Stimulated activated memory B cell treated with anti-CD40 and anti-IgM and Interleukin-4, amounts not matched to agents 10 μg/mL and 1 μg/mL and 100 μg/mL, for 72 hours (primary cell): ENCODE measurements at regions not wholly inside any gene's neighbourhood (a gene's known extent, or its start where the extent isn't known, plus 50 kb on each side); places are given as distances from the start of the nearest gene placed in this dataset.

ENCODE experiments used
- ATAC-seq: fragments of 150-1000 bp; cut with Tn5 transposase; 2 replicates; pipeline ENCODE4 v1.10.0; 2021
- H3K27ac Mint-ChIP-seq: one replicate; pipeline ENCODE4 v1.8.0; 2022; ENCODE audit warnings: mild to moderate bottlenecking, mixed read lengths
- H3K27me3 Mint-ChIP-seq: one replicate; pipeline ENCODE4 v1.8.0; 2022; ENCODE audit warnings: mixed read lengths
- H3K36me3 Mint-ChIP-seq: one replicate; pipeline ENCODE4 v1.8.0; 2022; ENCODE audit warnings: mixed read lengths
- H3K4me1 Mint-ChIP-seq: one replicate; pipeline ENCODE4 v1.8.0; 2022; ENCODE audit warnings: mixed read lengths
- H3K4me3 Mint-ChIP-seq: one replicate; pipeline ENCODE4 v1.8.0; 2022; ENCODE audit warnings: mild to moderate bottlenecking, moderate library complexity, mixed read lengths
- H3K9me3 Mint-ChIP-seq: one replicate; pipeline ENCODE4 v1.8.0; 2022; ENCODE audit warnings: mixed read lengths

DNA sequence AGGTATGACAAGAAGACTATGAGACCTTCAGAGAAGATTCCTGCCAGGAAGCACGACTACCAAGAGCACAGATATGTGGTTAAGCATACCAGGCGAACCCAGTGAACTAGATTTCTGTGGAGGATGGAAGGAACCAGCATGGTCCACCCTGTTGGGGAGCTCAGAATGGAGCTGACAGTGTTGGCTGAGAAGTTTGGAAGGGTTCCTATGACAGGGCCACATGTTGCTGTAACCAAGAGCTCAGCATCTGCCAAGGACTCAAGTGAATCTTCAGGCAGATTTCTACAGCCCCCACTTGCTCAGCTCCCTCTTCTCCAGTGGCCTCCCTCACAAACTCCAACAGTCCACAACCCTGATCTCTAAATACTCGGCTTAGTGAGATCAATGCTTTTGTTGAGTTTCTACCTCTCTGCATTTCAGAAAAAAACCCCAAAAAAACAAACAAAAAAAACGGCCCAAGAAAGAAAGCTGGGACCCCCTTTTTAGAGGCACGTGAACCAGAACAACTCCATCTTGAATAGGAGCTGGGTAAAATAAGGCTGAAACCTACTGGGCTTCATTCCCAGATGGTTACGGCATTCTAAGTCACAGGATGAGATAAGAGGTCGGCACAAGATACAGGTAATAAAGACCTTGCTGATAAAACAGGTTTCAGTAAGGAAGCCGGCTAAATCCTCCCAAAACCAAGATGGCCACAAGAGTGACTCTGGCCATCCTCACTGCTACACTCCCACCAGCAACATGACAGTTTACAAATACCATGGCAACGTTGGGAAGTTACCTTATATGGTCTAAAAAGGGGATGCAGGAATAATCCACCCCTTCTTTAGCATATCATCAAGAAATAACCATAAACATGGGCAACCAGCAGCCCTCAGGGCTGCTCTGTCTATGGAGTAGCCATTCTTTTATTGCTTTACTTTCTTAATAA lies 691.1 kb downstream of the UQCRFS1 start:
- no peak overlapping the region for H3K27ac Mint-ChIP-seq
- H3K9me3 Mint-ChIP-seq, result peaks cover 2% of the 10 kb centered on the region
- no peaks in the 10 kb centered on the region for H3K36me3 Mint-ChIP-seq
- H3K4me1 Mint-ChIP-seq, result no peaks in the 10 kb centered on the region
- no peak for ATAC-seq
- H3K27me3 Mint-ChIP-seq, result no peaks in the 10 kb centered on the region
- H3K4me3 Mint-ChIP-seq, result no peak overlapping the region

DNA sequence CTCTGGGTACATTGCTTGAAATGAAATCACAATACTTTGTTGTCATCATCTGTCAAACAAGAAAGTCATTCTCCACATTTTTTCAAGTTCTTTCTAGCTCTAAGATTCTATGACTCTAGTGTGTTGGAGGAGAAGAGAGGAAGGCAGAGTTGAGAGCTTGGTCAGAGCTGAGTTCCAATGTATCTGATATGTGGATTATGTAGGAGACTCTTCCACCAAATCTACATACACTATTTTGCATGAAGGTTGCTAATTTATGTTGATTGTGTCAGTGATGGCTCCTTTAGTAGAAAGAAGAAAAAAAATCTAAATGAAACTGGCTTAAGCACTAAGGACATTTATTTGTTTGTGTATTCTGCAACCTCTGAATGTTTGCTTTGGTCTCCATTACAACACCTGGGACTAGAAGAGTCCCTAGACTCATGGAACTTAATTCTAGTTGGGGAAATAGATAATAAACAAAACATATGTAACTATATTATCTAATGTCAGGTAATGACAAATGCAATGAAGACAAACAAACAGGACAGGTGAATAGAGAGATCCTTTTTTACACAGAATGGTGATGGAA lies 691.9 kb downstream of the UQCRFS1 start:
- Mint-ChIP-seq H3K4me1 (no peaks in the 10 kb centered on the region), H3K9me3 (peaks cover 2% of the 10 kb centered on the region), H3K27me3 (no peaks in the 10 kb centered on the region), H3K27ac (no peak overlapping the region), H3K4me3 (no peak overlapping the region), H3K36me3 (no peaks in the 10 kb centered on the region)
- ATAC-seq, result no peak

DNA sequence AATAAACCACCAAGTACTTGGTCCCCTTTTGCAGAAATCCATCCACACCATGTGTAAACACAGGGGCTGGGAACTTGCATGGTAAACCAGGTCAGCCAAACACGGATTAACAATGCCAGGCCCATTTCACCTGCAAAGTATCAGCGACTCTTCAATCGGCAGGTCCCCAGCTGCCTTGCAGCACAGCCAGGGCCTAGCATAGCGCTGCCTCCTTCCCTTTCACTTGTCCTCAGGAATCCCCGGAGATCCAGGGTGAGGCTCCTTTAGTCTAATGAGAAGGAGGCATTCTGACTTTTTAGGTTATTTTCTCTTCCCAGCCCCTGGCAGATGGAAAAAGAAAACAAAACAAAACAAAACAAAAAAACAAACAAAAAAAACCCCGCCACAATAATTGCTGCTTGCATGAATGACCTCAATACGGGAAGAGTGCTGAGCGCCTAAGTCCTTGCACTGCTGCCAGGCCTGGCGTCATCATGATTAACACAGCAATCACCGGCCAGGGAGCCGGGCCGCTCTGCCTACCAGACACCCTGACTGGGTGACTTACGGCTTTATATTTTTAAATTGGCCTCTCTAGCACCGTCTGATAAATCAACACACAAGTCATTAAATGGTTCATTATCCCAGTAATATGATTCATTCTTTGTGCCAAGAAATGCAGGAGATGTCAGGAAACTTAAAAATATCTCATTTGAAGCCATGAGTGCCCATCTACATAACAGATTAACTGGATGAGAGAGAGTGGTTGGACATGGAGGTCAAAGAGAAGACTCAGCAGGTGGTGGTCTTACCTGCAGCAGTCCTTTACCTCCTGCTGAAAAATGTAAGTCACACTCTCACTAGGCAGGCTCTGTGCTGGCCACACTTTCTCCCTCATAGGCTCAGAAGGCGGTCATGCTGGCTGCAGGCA lies 692.7 kb downstream of the UQCRFS1 start:
- no peaks in the 10 kb centered on the region for H3K36me3 Mint-ChIP-seq
- H3K9me3 Mint-ChIP-seq, result peaks cover 2% of the 10 kb centered on the region
- ATAC-seq, result no peak
- H3K27ac Mint-ChIP-seq, result no peak overlapping the region
- H3K4me1 Mint-ChIP-seq, result no peaks in the 10 kb centered on the region
- H3K4me3 Mint-ChIP-seq, result no peak overlapping the region
- no peaks in the 10 kb centered on the region for H3K27me3 Mint-ChIP-seq

DNA sequence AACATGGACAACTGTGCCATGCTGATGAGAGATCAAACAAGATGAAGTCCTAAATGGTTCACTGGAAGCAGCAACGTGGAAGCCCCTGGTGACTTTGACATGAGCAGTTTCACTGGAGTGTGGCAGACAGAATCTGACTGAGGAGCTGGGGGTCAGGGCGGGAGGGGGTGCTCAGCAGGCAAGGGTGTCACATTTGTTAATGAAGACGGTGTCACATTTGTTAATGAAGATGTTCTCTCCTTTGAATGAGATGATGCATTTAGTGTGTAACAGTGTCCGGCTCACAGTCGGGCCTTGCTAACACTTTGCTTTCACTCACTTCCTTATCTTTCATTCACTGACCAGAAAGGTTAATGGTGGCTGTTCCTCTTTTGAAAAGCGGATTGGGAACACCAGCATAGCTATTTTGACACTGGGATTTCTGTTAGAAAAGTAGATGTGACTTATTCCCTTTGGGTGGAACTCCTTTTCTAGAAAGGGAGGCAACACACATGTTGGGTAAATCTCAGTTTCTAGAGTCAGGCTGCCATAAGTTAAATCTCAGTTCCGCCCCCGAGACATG lies 693.7 kb downstream of the UQCRFS1 start:
- Mint-ChIP-seq H3K27ac (no peak overlapping the region), H3K36me3 (no peaks in the 10 kb centered on the region), H3K27me3 (no peaks in the 10 kb centered on the region), H3K4me3 (no peak overlapping the region), H3K9me3 (peaks cover 2% of the 10 kb centered on the region), H3K4me1 (no peaks in the 10 kb centered on the region)
- no peak for ATAC-seq

DNA sequence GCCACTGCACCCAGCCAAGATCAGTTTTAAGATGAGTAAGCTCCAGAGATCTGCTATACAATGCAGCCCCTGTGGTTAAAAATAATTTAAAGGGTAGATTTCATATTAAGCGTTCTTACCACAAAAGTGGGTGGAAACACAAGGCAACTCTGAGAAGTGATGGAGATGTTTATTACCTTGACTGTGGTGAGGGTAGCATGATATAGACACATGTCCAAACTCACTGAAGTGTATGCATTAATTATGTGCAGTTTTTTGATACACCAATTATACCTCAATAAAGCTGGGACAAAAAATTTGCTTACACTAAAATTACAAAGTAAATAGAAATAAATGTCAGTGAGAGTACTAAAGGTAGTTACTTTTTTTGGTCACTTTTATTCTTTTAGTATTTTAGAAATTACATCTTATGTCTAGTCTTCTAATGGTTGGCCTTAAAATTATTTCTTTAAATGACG lies 696.5 kb downstream of the UQCRFS1 start:
- no peaks in the 10 kb centered on the region for H3K27me3 Mint-ChIP-seq

DNA sequence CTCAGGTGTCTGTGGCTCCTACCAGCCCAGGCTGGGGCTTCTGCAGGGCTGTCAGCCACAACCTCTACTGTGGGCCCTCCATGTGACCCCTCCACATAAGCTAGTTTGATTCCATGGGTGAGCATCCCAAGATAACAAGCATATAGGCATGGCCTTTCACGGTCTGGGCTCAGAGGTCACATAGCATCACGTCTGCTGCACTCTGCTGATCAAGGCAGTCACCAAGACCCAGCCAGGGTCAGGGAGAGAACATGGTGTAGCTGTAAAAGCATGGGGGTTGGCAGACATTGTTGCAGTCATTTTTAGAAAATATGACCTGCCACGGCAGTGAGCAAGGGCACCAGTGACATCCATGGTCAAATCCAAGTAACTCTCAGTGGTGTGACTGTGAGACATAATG lies 698.8 kb downstream of the UQCRFS1 start:
- Mint-ChIP-seq H3K27me3 (no peaks in the 10 kb centered on the region), H3K36me3 (no peaks in the 10 kb centered on the region)

More for the DNA sequence above, 696.5 kb downstream of the UQCRFS1 start:
- H3K27ac Mint-ChIP-seq, result no peak overlapping the region
- no peak for ATAC-seq
- no peak overlapping the region for H3K4me3 Mint-ChIP-seq
- no peaks in the 10 kb centered on the region for H3K36me3 Mint-ChIP-seq
- no peaks in the 10 kb centered on the region for H3K4me1 Mint-ChIP-seq
- peaks cover 5% of the 10 kb centered on the region for H3K9me3 Mint-ChIP-seq

DNA sequence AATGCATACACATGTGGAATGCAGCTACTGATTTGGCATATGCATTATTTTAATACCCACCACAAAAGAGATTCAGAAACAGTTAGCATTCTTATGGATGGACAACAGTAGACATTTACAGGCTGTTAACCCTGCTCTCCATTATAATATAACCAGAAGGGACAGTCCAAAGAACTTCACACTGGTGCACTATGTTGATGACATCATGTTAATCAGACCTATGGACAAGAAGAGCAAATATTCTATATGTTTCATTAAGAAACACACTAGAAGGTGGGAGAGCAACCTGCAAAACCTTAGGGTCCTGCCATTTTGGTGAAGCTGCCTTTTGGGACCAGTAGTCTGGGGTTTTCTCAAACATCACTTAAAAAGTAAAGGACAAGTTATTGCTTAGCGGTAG lies 701.3 kb downstream of the UQCRFS1 start:
- Mint-ChIP-seq H3K27ac (no peak overlapping the region), H3K9me3 (peaks cover 5% of the 10 kb centered on the region), H3K4me1 (no peaks in the 10 kb centered on the region), H3K36me3 (no peaks in the 10 kb centered on the region), H3K27me3 (no peaks in the 10 kb centered on the region), H3K4me3 (no peak overlapping the region)
- no peak for ATAC-seq

More for the DNA sequence above, 698.8 kb downstream of the UQCRFS1 start:
- Mint-ChIP-seq H3K27ac (no peak overlapping the region), H3K9me3 (peaks cover 8% of the 10 kb centered on the region), H3K4me1 (no peaks in the 10 kb centered on the region), H3K4me3 (no peak overlapping the region)
- no peak for ATAC-seq

DNA sequence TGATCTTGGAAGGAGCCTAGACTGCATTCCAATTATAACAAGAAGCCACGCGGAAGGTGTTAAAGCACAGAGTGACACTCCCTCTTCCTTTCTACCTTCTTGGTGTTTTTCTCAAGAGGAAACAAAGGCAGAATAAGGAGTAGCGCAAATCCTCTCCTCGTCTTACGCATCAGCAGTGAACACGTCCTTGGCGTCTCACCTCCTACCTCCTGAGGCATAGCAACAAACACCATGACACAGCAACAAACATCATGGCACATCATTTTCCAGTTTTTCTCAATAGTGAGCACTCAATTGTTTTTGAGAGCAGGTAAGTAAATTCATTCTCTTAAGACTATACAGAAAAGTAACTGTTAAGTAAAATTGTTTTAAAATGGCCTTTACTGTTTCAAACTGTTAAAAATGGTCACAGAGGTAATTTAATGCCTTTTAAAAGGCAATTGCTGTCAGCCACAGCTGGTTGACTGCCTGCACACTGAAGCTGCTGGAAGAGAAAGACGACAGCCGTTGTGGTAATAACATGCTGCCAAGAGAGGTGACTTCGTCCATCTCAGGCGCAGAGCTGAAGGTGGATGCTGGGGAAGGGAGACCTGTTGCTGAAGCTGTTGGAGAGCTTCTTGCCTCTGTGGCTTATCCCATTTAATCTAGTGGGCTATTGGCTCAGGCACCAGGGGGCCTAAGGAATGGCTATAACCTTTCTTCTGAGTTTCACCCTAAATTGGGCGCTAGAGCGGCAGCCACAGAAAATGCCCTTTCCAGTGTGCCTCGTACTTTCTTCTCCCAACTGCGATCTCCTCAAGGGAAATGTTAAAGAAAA lies 703.7 kb downstream of the UQCRFS1 start:
- H3K4me1 Mint-ChIP-seq, result no peaks in the 10 kb centered on the region
- H3K27ac Mint-ChIP-seq, result no peak overlapping the region
- no peaks in the 10 kb centered on the region for H3K36me3 Mint-ChIP-seq
- no peaks in the 10 kb centered on the region for H3K27me3 Mint-ChIP-seq
- H3K4me3 Mint-ChIP-seq, result no peak overlapping the region
- ATAC-seq, result no peak
- peaks cover 7% of the 10 kb centered on the region for H3K9me3 Mint-ChIP-seq

DNA sequence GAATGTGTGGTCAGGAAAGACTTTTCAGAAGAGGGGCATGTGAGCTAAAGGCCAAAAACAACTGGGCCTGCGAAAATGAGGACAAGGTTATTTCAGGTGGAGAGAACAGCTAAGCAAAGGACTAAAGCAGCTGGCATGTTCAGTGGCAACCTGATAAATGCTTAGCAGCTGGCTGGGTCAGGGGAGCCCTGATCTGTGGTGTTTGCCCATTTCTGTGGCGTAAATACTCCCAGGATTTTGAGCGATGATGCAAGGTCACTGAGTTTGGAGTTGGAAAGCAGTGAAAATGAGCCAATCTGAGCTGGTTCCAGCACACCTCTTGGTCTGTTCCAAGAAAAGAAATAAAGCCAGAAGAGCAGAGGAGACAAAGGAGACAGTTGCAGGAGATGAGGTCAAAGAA lies 704.3 kb downstream of the UQCRFS1 start:
- Mint-ChIP-seq H3K36me3 (no peaks in the 10 kb centered on the region), H3K4me3 (no peak overlapping the region), H3K27me3 (no peaks in the 10 kb centered on the region), H3K9me3 (peaks cover 5% of the 10 kb centered on the region), H3K27ac (no peak overlapping the region), H3K4me1 (no peaks in the 10 kb centered on the region)
- no peak for ATAC-seq

DNA sequence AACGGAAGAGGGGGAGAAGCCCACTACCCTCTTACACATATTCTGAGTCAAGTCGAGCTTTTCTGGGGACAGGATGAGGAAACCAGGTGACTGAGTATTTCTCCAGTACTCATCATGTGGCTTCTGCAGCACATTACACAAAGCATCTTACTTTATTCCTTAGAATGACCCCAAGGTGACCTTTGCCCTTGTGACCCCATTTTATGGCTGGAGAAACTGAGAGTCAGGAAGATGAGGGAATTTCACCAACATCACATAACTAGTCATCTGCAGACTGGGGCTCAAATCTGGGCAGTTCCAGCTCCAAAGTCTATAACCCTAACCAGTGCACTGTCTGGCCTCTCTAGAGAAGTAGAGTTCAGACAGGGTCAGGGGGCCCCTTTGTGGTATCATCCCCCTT lies 707.0 kb downstream of the UQCRFS1 start:
- no peaks in the 10 kb centered on the region for H3K4me1 Mint-ChIP-seq
- H3K27me3 Mint-ChIP-seq, result no peaks in the 10 kb centered on the region
- H3K36me3 Mint-ChIP-seq, result no peaks in the 10 kb centered on the region
- H3K9me3 Mint-ChIP-seq, result peaks cover 9% of the 10 kb centered on the region
- no peak for ATAC-seq
- no peak overlapping the region for H3K4me3 Mint-ChIP-seq
- H3K27ac Mint-ChIP-seq, result no peak overlapping the region

DNA sequence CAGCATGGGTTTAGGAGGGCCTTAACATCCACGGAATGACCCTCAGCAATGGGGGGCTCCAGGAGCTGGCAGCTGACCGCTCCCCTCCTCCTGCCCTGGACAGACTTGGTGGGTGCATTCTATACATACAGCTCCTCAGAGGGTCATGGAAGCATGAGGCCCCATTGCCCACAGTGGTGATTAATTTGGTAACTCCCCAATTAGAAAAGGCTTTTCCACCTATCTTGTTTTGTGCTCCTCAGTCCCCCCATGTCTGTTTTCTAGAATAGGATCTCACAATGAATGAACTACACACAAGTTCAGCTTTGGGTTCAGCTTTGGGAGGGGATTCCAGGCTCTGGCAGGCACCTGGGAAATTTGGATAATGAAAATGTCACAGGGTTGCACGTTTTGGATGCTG lies 707.8 kb downstream of the UQCRFS1 start:
- no peak overlapping the region for H3K4me3 Mint-ChIP-seq
- no peaks in the 10 kb centered on the region for H3K36me3 Mint-ChIP-seq
- ATAC-seq, result no peak
- H3K4me1 Mint-ChIP-seq, result no peaks in the 10 kb centered on the region
- no peak overlapping the region for H3K27ac Mint-ChIP-seq
- H3K9me3 Mint-ChIP-seq, result peaks cover 8% of the 10 kb centered on the region
- H3K27me3 Mint-ChIP-seq, result no peaks in the 10 kb centered on the region

DNA sequence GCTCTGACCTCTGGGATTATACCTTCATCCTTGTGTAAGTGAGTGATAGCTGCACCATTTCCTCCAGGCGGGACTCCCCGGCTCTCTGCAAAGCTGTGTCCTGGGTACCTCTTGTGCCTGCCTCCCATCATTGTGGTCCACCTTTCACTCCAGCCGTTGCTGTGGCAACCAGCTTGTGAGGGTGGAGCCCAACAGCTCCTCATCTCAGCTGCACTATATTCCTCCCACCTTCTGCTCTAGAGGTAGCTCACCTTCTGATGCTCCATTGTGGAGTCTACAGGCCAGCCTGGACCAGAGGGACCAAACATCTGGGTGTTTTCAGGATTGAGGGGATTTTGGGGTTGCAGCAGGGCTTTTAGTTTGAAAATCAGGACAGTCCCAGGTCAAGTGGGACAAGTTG lies 708.2 kb downstream of the UQCRFS1 start:
- no peaks in the 10 kb centered on the region for H3K4me1 Mint-ChIP-seq
- H3K27ac Mint-ChIP-seq, result no peak overlapping the region
- no peak overlapping the region for H3K4me3 Mint-ChIP-seq
- no peaks in the 10 kb centered on the region for H3K27me3 Mint-ChIP-seq
- no peak for ATAC-seq
- H3K36me3 Mint-ChIP-seq, result no peaks in the 10 kb centered on the region
- peaks cover 8% of the 10 kb centered on the region for H3K9me3 Mint-ChIP-seq

DNA sequence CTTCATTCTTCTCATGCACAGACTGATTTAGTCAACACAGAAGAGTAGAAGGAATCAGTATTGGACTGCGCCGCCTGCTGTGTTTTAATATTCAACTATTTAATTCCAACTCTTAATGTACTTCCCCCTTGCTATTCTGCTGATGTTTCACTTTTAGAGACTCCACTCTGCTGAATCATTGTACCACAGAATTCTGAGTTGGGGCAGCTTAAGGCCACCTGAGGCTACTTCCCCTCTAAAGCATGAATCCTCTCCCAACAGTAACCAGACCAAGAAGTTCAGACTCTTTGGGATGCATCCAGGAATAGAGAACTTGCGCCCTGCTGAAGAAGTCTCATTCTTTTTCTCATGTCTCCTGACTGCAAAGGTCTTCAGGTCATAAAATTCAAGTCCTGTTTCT lies 708.8 kb downstream of the UQCRFS1 start:
- Mint-ChIP-seq H3K27ac (no peak overlapping the region), H3K27me3 (no peaks in the 10 kb centered on the region), H3K9me3 (peaks cover 8% of the 10 kb centered on the region), H3K4me1 (no peaks in the 10 kb centered on the region), H3K4me3 (no peak overlapping the region), H3K36me3 (no peaks in the 10 kb centered on the region)
- no peak for ATAC-seq

DNA sequence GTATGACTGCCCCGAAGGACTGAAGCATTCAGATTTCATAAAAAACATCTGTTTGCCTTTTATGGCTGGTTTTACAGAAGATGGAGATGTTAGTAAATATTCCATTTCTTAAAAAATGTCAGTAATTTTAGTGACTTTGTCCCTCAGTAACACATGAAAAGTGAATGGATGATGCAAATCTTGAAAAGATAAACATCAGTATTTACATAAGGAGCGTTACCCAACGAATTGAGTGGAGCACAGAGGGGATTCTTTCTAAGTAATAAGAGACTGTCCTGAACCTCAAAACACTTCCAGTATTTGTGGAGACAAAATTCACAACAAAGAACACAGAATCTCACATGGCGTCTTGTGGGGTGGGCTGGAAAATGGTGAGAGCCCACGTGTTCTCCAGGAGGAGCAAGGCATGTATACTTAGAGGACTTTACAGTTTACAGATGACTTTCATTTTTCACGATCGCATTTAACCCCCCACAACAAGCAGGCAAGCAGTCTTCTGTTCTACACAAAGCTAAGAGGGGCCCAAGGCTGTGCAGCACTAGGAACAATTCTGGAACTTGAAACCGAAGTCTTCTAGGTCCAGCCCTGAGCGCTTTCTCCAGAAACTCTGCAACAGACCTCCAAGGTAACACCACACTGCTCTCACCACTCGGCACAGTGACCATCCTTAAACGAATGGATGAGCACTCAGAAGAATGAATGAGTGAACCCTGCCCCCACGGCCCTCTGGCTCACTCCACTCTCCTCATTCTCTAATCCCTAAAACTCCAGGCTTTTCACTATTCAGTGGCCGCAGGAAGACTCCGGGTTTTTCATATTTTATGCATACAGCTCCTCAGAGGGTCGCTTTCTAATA lies 709.8 kb downstream of the UQCRFS1 start:
- Mint-ChIP-seq H3K4me1 (no peaks in the 10 kb centered on the region), H3K27ac (no peak overlapping the region), H3K36me3 (no peaks in the 10 kb centered on the region), H3K27me3 (no peaks in the 10 kb centered on the region), H3K9me3 (peaks cover 11% of the 10 kb centered on the region), H3K4me3 (no peak overlapping the region)
- ATAC-seq, result no peak
